Fibroblast of lung (primary cell): ENCODE measurements at regions not wholly inside any gene's neighbourhood (a gene's known extent, or its start where the extent isn't known, plus 50 kb on each side); places are given as distances from the start of the nearest gene placed in this dataset.
A peak's percentile ranks its signal among the peaks of the same experiment; 100 is the strongest.

ENCODE experiments used
- DNase-seq, 2 donors: peaks; one replicate each; pipeline versions ENCODE4 v3.0.0 to v3.0.0-alpha.2; 2010; ENCODE audit warnings: low read depth in 2 of 2
- H2AFZ ChIP-seq: 2 replicates; pipeline ENCODE4 v1.5.1; 2012; ENCODE audit warnings: low read length, control low read depth, inconsistent platforms
- H3K27ac ChIP-seq: 2 replicates; pipeline ENCODE4 v1.5.1; 2011; ENCODE audit warnings: low read length, control low read depth; ENCODE audit not compliant: insufficient read depth
- H3K27me3 ChIP-seq: 2 replicates; pipeline ENCODE4 v1.5.1; 2011; ENCODE audit warnings: mild to moderate bottlenecking, low read length; ENCODE audit not compliant: control insufficient read depth, insufficient read depth
- H3K36me3 ChIP-seq: 2 replicates; pipeline ENCODE4 v1.5.1; 2011; ENCODE audit warnings: low read length; ENCODE audit not compliant: control insufficient read depth, insufficient read depth
- H3K4me1 ChIP-seq: 2 replicates; pipeline ENCODE4 v1.5.1; 2011; ENCODE audit warnings: low read length; ENCODE audit not compliant: control insufficient read depth, insufficient read depth; ENCODE audit errors: extremely low read depth
- H3K4me2 ChIP-seq: 2 replicates; pipeline ENCODE4 v1.5.1; 2011; ENCODE audit warnings: low read length, control low read depth; ENCODE audit not compliant: insufficient read depth; ENCODE audit errors: extremely low read depth
- H3K4me3 ChIP-seq, 4 experiments: fragments of 200-600 bp in 1 of 4; sonication (generic) in 1 of 4; replicated peaks in 1 of 4; 2 replicates each; pipeline ENCODE4 v1.5.1; 2011 to 2016; ENCODE audit warnings: low read length in 4 of 4, low read depth in 3 of 4, mild to moderate bottlenecking in 3 of 4, control low read depth in 2 of 4, inconsistent platforms in 1 of 4, mixed read lengths in 1 of 4; ENCODE audit not compliant: insufficient read depth in 1 of 4; ENCODE audit errors: control extremely low read depth in 1 of 4
- H3K79me2 ChIP-seq: 2 replicates; pipeline ENCODE4 v1.5.1; 2012; ENCODE audit warnings: mild to moderate bottlenecking, low read length, inconsistent platforms; ENCODE audit not compliant: control insufficient read depth, insufficient read depth
- H3K9ac ChIP-seq: 2 replicates; pipeline ENCODE4 v1.5.1; 2011; ENCODE audit warnings: mild to moderate bottlenecking, low read length, control low read depth; ENCODE audit not compliant: insufficient read depth
- H3K9me3 ChIP-seq: 2 replicates; pipeline ENCODE4 v1.5.1; 2012; ENCODE audit warnings: low read depth, low read length; ENCODE audit not compliant: control insufficient read depth, insufficient read depth
- H4K20me1 ChIP-seq: 2 replicates; pipeline ENCODE4 v1.5.1; 2011; ENCODE audit warnings: low read length; ENCODE audit not compliant: control insufficient read depth, insufficient read depth; ENCODE audit errors: extremely low read depth
- EZH2 ChIP-seq: IDR thresholded peaks from 2 replicates; pipeline ENCODE4 v1.5.1; 2012; ENCODE audit warnings: low read length, control low read depth, mild to moderate bottlenecking; ENCODE audit errors: missing control alignments
- TF ChIP-seq, protein P1 (sequence below), 2 donors: IDR thresholded peaks in 1 of 2; conservative IDR thresholded peaks in 1 of 2; 1 replicate in 1 of 2; 2 replicates in 1 of 2; pipeline ENCODE4 v1.5.1; 2011 to 2012; ENCODE audit warnings: low read length in 2 of 2, control low read depth in 1 of 2, inconsistent platforms in 1 of 2, low read depth in 1 of 2, mild to moderate bottlenecking in 1 of 2

- no peak for TF ChIP-seq EZH2
- TF ChIP-seq, protein P1, sequence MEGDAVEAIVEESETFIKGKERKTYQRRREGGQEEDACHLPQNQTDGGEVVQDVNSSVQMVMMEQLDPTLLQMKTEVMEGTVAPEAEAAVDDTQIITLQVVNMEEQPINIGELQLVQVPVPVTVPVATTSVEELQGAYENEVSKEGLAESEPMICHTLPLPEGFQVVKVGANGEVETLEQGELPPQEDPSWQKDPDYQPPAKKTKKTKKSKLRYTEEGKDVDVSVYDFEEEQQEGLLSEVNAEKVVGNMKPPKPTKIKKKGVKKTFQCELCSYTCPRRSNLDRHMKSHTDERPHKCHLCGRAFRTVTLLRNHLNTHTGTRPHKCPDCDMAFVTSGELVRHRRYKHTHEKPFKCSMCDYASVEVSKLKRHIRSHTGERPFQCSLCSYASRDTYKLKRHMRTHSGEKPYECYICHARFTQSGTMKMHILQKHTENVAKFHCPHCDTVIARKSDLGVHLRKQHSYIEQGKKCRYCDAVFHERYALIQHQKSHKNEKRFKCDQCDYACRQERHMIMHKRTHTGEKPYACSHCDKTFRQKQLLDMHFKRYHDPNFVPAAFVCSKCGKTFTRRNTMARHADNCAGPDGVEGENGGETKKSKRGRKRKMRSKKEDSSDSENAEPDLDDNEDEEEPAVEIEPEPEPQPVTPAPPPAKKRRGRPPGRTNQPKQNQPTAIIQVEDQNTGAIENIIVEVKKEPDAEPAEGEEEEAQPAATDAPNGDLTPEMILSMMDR (conservative IDR thresholded peaks at IDR 0.05 in 1 of 2, IDR thresholded peaks at IDR 0.05 in 1 of 2; ENCODE audit: low read depth in 1 of 2, low read length in 2 of 2): no peak
- peak; percentile 68 to 86 for DNase-seq
- Histone ChIP-seq H2AFZ (no peak overlapping the region), H3K4me2 (peak overlapping the region; percentile 48), H3K36me3 (no peaks in the 10 kb centered on the region), H4K20me1 (no peaks in the 10 kb centered on the region), H3K79me2 (no peaks in the 10 kb centered on the region), H3K4me1 (peaks cover 6% of the 10 kb centered on the region), H3K27me3 (no peaks in the 10 kb centered on the region), H3K27ac (peak overlapping the region; percentile 82), H3K9me3 (no peaks in the 10 kb centered on the region), H3K9ac (peak overlapping the region; percentile 16), H3K4me3 (no peak overlapping the region)
Measured at GRCh38 chrX:39808471-39808917, 289.3 kb downstream of the BCOR start.

- H2AFZ ChIP-seq: no peak overlapping the region
- H3K4me1 ChIP-seq: peaks cover 9% of the 10 kb centered on the region
- peak; percentile 18 to 81 for DNase-seq
- no peaks in the 10 kb centered on the region for H3K27me3 ChIP-seq
- no peak for TF ChIP-seq EZH2
- TF ChIP-seq, protein P1 (conservative IDR thresholded peaks at IDR 0.05 in 1 of 2, IDR thresholded peaks at IDR 0.05 in 1 of 2; ENCODE audit: low read depth in 1 of 2, low read length in 2 of 2): no peak
- H3K36me3 ChIP-seq: no peaks in the 10 kb centered on the region
- no peaks in the 10 kb centered on the region for H4K20me1 ChIP-seq
- no peaks in the 10 kb centered on the region for H3K79me2 ChIP-seq
- H3K9me3 ChIP-seq: no peaks in the 10 kb centered on the region
- no peak overlapping the region for H3K9ac ChIP-seq
- H3K27ac ChIP-seq: peak overlapping the region; percentile 82
- H3K4me2 ChIP-seq: no peak overlapping the region
- H3K4me3 ChIP-seq: no peak overlapping the region
Measured at GRCh38 chrX:39809331-39809730, 288.4 kb downstream of the BCOR start.

DNA sequence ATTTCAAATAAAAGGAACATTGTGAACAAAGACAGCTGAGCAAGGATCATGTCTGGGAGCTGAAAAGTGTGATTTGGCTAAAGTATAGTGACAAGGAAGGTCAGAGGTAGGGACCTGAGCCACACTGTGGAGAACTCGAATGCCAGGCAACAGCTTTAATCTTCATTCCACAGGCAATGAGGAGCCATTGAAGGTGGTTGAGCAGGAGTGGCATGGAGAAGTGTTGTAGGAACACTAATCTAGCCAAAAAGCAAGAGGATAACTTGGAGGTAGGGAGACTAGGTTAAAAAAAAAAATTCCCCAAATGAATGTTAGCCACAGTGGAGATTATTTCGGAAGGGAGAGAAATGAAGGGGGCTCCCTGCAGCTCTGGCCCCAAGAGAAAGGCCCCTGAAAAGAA, 286.9 kb downstream of the BCOR start:
- H3K79me2 ChIP-seq: no peaks in the 10 kb centered on the region
- DNase-seq: no peak
- H2AFZ ChIP-seq: no peak overlapping the region
- no peaks in the 10 kb centered on the region for H4K20me1 ChIP-seq
- H3K9me3 ChIP-seq: no peaks in the 10 kb centered on the region
- H3K27me3 ChIP-seq: no peaks in the 10 kb centered on the region
- peaks cover 9% of the 10 kb centered on the region for H3K4me1 ChIP-seq
- no peak overlapping the region for H3K4me2 ChIP-seq
- no peak overlapping the region for H3K4me3 ChIP-seq
- TF ChIP-seq EZH2: no peak
- TF ChIP-seq, protein P1 (conservative IDR thresholded peaks at IDR 0.05 in 1 of 2, IDR thresholded peaks at IDR 0.05 in 1 of 2; ENCODE audit: low read depth in 1 of 2, low read length in 2 of 2): no peak
- H3K36me3 ChIP-seq: no peaks in the 10 kb centered on the region
- H3K27ac ChIP-seq: no peak overlapping the region
- no peak overlapping the region for H3K9ac ChIP-seq
